H1 (cell line): ENCODE measurements at regions not wholly inside any gene's neighbourhood (a gene's known extent, or its start where the extent isn't known, plus 50 kb on each side); places are given as distances from the start of the nearest gene placed in this dataset.

Source experiments
- ASH2L ChIP-seq: fragments of 200-600, 300-600 bp; sonication (generic); IDR thresholded peaks from one replicate; pipeline ENCODE4 v1.7.1; 2017; ENCODE audit warnings: low read length
- GABPA ChIP-seq: IDR thresholded peaks from 2 replicates; pipeline ENCODE4 v1.6.1; 2011; ENCODE audit warnings: mild to moderate bottlenecking, low read length, moderate library complexity, borderline replicate concordance; ENCODE audit not compliant: insufficient read depth
- KDM1A ChIP-seq: fragments of 200-600, 300-600 bp; sonication (generic); IDR thresholded peaks from 2 replicates; pipeline ENCODE4 v1.7.1; 2016; ENCODE audit warnings: mild to moderate bottlenecking, low read length, borderline replicate concordance
- POLR2AphosphoS5 ChIP-seq: IDR thresholded peaks from 2 replicates; pipeline ENCODE4 v1.6.1; 2011; ENCODE audit warnings: low read depth, low read length

GRCh38 chr11:11770296-11770695 lies 71.5 kb upstream of the USP47 start (continued):
- no peak for TF ChIP-seq KDM1A
- no peak for TF ChIP-seq ASH2L
- no peak for TF ChIP-seq GABPA
- no peak for TF ChIP-seq POLR2AphosphoS5
- TF ChIP-seq, all 59 proteins: peak for 0
